ENCODE measurements at regions not wholly inside any gene's neighbourhood (a gene's known extent, or its start where the extent isn't known, plus 50 kb on each side); places are given as distances from the start of the nearest gene placed in this dataset.

DNA sequence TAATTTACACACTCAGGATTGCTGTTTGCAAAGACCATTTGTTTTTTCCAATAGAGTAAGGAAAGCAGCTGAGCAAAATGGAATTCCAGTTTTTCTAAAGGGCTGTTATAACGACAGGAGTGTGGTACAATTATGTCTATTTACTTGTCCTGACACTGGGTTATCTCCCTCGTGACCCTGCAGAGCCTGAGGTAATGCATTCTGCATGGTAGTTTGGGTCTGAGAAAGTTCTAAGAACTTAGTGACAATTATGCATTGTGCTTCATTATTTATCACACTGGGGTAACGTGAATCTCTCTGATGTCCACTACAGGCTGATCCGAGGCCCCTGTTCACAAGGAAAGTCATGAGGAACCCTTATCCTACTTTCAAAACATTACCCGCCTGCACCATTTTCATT is 50.7 kb upstream of the EDNRB start:
- Histone ChIP-seq H3K27me3 (replicated peaks; ENCODE audit: control insufficient read depth, insufficient read depth, low read length) (no peaks in the 10 kb centered on the region), H3K36me3 (ENCODE audit: control insufficient read depth, insufficient read depth, low read length, severe bottlenecking) (no peaks in the 10 kb centered on the region), H3K9me3 (ENCODE audit: control insufficient read depth, low read length) (no peaks in the 10 kb centered on the region), H3K4me1 (ENCODE audit: control insufficient read depth, insufficient read depth, low read length) (peaks cover 12% of the 10 kb centered on the region), H3K9ac (ENCODE audit: low read length) (no peak overlapping the region), H3K4me3 (ENCODE audit: low read length) (no peak overlapping the region)
- no peak for DNase-seq (ENCODE audit: low read depth)
